HG02938 (cell line): ENCODE measurements at regions not wholly inside any gene's neighbourhood (a gene's known extent, or its start where the extent isn't known, plus 50 kb on each side); places are given as distances from the start of the nearest gene placed in this dataset.
A peak's percentile ranks its signal among the peaks of the same experiment; 100 is the strongest.

ENCODE experiments used
- ATAC-seq: cut with Tn5 transposase; IDR thresholded peaks from one replicate; pipeline ENCODE4 v1.9.1; 2021; ENCODE audit warnings: mild to moderate bottlenecking, moderate library complexity; ENCODE audit not compliant: unreplicated experiment

DNA sequence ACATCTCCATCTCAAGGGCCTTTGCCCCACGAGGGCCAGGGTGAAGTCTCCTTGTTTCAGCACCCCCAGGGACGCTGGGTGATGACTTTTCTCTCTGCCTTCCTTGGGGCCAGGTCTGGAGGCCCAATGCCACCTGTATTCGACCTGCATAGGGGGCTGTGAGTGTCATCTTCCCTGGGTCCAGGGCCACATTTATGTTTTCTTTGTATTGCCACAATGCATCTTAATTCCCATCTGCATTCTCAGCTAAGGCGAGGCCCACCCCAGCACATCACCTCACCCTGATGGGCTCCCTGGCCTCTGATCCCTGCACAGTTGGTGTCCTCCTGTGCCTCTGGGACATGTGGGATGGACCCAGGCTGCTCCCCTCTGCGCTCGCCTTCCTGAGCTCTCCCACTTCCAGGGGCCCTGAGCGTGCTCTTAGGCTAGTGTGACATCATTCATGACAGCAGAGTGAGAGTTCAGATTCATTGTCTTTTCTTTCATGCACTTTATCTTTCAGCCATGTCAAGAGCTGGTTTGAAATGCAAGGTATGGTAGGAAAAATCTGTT, 122.0 kb upstream of the COPS8 start:
- no peak for ATAC-seq

- no peak for ATAC-seq
Measured at GRCh38 chr2:236964291-236964690, 121.4 kb upstream of the COPS8 start.

DNA sequence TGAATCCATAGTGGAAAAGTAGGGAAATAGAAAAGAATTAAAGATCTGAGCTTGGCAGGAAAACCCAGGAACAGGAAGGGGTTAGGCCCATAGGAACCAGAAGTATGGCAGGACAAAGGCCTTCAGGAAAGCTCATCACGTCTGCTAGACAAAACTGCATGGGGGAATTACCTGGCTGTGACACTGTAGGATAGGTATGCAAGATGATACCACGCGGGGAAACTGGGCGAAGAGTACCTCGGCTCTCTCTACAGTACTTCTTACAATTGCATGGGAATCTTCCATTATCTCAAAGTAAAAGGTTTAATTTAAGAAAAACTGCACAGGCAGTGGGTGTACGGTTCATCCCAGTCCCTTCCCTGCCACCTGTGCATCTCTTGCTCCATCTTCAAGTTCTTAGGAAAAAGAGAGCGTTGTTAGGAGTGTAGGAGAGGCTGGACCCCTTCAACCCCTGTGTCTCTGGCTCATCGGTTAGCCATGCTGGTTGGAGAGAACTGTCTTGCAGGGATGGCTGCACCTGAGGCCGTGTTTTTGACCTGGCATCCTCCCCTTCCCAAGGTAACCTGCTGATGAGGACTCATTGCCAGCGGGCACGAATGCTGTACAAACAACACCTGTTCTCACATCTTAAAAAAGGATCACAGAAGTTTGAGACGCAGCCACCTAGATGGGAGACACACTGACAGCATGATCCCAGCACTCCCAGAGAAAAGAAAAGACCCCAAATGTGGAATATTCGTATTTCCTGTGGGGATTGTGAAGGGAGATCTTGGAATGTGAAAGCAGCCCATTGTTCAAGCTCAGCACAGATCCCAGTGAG, 120.5 kb upstream of the COPS8 start:
- no peak for ATAC-seq

GRCh38 chr2:236965841-236966096, 119.9 kb upstream of the COPS8 start:
- ATAC-seq: no peak

DNA sequence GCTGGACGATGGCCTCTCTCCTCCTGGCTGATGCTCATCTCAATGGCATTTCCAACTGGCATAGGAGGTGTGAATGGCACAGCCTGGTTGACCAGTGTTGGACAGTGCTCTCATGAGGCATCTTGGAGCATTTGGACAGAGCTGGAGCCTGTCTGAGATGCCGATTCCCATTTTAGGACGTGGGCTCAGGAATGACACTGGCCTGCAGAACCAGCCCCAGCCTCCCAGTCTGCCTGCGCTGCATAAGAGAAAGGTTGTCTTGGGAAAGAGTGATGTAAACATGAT, 118.2 kb upstream of the COPS8 start:
- ATAC-seq: no peak

- peak; percentile 70 for ATAC-seq
Measured at GRCh38 chr2:236968101-236968879, 117.4 kb upstream of the COPS8 start.

DNA sequence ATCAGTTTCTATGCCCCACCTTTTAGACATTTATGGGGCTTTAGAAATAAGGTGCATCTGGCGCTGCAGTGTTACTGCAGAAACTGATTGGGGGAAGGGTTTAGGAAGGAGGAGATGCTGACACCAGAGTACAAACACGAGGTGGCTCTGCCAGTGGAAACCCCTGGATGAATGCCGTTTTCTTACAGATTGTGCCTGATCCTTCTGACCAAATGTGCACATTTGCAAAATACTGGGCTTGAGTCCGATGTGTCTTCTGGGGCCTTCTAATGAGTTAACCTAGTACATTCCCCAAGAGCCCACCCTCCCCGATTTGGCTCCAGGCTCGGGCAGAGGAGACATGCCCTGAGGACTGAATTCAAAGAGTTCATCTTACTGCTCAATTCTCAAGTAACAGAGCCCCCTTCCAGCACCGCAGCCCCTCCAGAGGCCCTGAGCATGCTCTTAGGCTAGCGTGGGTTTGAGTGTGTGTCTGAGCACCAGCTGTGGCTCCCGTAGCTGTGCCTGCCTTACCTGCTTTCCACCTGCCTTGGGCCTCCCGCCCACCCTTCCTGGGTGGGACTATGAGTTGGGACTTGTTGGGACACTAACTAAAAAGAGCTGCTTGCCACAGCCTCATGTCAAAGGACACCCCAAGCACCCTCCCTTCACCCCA, 116.7 kb upstream of the COPS8 start:
- no peak for ATAC-seq

- no peak for ATAC-seq
Measured at GRCh38 chr2:236969767-236970655, 115.7 kb upstream of the COPS8 start.

- no peak for ATAC-seq
Measured at GRCh38 chr2:236970656-236971010, 115.1 kb upstream of the COPS8 start.

- no peak for ATAC-seq
Measured at GRCh38 chr2:236971131-236971821, 114.4 kb upstream of the COPS8 start.

GRCh38 chr2:236971919-236972381, 113.7 kb upstream of the COPS8 start:
- no peak for ATAC-seq

GRCh38 chr2:236972491-236973342, 113.0 kb upstream of the COPS8 start:
- no peak for ATAC-seq

DNA sequence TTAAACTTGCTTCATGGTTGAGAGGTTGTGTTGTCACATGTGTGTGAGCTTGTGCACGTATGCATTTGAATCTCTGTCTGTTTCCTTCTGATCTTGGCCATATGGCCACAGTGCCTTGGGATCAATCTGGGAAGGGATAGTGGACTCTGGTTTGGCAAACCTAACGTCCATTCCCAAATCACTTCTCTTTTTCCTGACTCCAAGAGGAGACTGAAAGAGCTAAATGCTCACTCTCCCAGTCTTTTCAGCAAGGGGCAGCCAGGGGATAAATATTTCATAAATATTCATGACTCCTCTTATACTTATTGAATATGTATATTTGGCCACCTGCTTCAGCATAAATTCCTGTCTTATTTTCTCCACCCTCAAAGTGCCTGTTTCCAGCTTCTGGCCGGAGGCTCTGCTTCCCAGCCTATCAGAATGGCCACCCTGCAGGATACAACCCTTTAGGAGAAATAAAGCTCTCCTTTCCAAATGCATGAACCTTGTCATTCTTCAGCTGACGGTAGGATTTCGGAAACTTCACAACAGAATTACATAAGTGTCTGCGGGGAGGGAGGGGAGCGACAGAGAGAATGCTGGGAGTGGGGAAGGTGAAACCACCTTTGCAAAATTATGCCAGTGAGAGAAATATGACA, 112.2 kb upstream of the COPS8 start:
- no peak for ATAC-seq

GRCh38 chr2:236974148-236974547, 111.5 kb upstream of the COPS8 start:
- no peak for ATAC-seq

- no peak for ATAC-seq
Measured at GRCh38 chr2:236974752-236975151, 110.9 kb upstream of the COPS8 start.

DNA sequence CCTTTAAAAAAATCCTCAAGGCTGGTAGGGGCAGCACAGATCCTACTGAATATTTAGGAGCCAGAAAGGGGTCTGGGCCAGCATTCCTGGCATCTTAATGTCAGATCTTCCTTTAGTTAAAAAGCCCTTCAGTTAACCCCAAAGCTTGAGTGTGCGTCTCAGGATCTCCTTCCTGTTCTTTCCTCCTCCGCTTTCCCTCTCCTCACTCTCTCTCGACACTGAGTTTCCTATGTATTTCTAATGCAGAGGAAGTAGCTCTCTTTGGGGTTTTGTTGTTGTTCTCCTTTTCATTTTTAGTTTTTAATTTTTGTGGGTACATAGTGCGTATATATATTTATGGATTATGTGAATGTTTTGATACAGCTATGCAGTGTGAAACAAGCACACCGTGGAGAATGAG, 109.9 kb upstream of the COPS8 start:
- no peak for ATAC-seq

DNA sequence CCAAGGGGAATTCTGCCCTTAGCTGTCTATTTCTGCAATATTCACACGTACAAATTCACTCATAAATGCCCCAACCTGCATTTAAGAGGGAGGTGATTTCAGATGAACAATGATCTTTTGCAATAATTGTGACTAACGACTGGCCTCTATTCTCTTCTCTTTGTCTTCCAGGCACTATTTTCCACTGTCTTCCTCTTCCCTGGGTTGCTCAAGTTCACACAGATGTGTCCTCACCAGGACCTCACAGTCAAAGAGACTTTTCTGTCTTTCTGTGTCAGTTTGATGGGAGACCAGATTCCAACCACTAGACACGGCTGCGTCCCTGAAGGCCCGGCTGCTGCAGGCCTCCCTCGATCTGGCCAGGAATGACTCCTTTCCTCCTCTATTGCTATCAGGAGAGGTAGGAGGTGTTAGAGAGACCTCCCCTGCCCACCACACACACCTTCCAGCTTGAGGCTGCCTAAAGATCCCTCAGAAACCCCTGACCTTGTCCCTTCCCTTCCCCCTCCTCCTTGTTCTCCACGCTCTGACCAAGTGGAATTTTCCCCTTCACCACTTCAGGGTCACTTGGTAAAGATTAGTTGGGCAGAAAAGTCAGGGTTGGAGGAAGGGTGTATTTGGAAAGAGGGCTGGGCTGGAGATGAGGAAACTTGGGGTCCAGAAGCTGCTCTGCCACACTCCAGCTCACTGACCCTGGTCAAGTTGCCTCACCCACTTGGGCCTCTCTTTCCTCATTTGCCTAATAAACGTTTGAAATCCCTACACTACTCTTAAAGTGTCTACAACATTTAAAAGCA, 109.2 kb upstream of the COPS8 start:
- no peak for ATAC-seq
